ENCODE measurements at regions not wholly inside any gene's neighbourhood (a gene's known extent, or its start where the extent isn't known, plus 50 kb on each side); places are given as distances from the start of the nearest gene placed in this dataset.
"Not testable (repeated sequence)": the region's sequence is repeated elsewhere in the genome, so short reads cannot be mapped to it uniquely, and the experiment has no call there.

DNA sequence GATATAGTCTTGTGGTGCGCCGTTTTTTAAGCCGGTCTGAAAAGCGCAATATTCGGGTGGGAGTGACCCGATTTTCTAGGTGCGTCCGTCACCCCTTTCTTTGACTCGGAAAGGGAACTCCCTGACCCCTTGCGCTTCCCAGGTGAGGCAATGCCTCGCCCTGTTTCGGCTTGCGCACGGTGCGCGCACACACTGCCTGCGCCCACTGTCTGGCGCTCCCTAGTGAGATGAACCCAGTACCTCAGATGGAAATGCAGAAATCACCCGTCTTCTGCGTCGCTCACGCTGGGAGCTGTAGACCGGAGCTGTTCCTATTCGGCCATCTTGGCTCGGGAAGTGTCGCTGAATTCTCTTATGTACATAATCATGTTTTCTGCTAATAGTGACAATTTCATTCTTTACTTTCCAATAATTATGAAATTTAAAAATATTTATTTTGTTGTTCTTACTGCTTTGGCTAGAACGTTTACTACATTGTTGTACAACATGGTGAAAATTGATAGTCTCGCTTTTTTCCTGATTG, 61.2 kb upstream of the MINDY3 start:
- H3K36me3 ChIP-seq (ENCODE audit: control insufficient read depth, insufficient read depth, low read length); H3K9ac ChIP-seq (ENCODE audit: low read length); H3K27me3 ChIP-seq (ENCODE audit: insufficient read depth, low read length, poor library complexity); H3K56ac ChIP-seq (ENCODE audit: low read length); DNase-seq; H2AK5ac ChIP-seq (ENCODE audit: low read length); H4K5ac ChIP-seq (ENCODE audit: low read length); H3K23ac ChIP-seq (ENCODE audit: low read length); H4K8ac ChIP-seq (ENCODE audit: low read depth, low read length); H3K4me2 ChIP-seq (ENCODE audit: low read length); H2BK5ac ChIP-seq (ENCODE audit: low read length); H3K4me3 ChIP-seq (ENCODE audit: low read length); H3K18ac ChIP-seq (ENCODE audit: low read length); H3K4me1 ChIP-seq (ENCODE audit: control insufficient read depth, low read depth, low read length); H3K79me1 ChIP-seq (ENCODE audit: low read length); H2BK120ac ChIP-seq (ENCODE audit: low read depth, low read length); H3K27ac ChIP-seq (ENCODE audit: low read depth, low read length); H3K4ac ChIP-seq (ENCODE audit: low read depth, low read length); H3K79me2 ChIP-seq (ENCODE audit: control insufficient read depth, insufficient read depth, low read length); H2BK15ac ChIP-seq (replicated peaks; ENCODE audit: low read depth): not testable (repeated sequence)
- no CpG with 5 or more reads among the region's 28 CpGs for WGBS (ENCODE audit: extremely low coverage, insufficient coverage, low lambda C conversion rate)

DNA sequence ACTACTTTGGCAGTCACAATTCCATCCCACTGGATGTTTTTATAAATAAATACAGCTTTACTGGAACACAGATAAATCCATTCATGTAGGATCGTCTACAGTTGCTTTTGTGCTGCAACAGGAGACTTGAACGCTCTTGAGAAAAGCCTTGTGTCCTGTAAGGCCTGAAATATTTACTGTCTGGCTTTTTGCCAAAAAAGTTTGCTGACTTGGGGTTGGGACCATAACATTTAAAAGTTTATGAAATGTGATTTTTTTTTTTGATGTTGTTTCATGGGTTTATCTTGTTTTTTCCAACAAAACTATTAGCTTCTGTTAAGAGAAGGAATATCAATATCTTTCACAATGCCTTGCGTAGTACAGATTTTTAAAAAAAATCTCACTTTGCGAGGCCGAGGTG, 71.1 kb upstream of the MINDY3 start:
- WGBS (ENCODE audit: extremely low coverage, insufficient coverage, low lambda C conversion rate), result no CpG with 5 or more reads among the region's 5 CpGs
- Histone ChIP-seq H2BK5ac (ENCODE audit: low read length) (no peak overlapping the region), H3K4ac (ENCODE audit: low read depth, low read length) (no peak overlapping the region), H3K79me1 (ENCODE audit: low read length) (no peaks in the 10 kb centered on the region), H3K23ac (ENCODE audit: low read length) (no peak overlapping the region), H3K36me3 (ENCODE audit: control insufficient read depth, insufficient read depth, low read length) (no peaks in the 10 kb centered on the region), H3K18ac (ENCODE audit: low read length) (no peak overlapping the region), H3K27me3 (ENCODE audit: insufficient read depth, low read length, poor library complexity) (no peaks in the 10 kb centered on the region), H4K8ac (ENCODE audit: low read depth, low read length) (no peak overlapping the region), H3K9ac (ENCODE audit: low read length) (no peak overlapping the region), H3K4me1 (ENCODE audit: control insufficient read depth, low read depth, low read length) (no peaks in the 10 kb centered on the region), H2AK5ac (ENCODE audit: low read length) (no peak overlapping the region), H3K4me3 (ENCODE audit: low read length) (no peak overlapping the region), H4K5ac (ENCODE audit: low read length) (no peak overlapping the region), H2BK15ac (replicated peaks; ENCODE audit: low read depth) (no peak overlapping the region), H3K56ac (ENCODE audit: low read length) (no peak overlapping the region), H3K27ac (ENCODE audit: low read depth, low read length) (no peak overlapping the region), H2BK120ac (ENCODE audit: low read depth, low read length) (no peak overlapping the region), H3K4me2 (ENCODE audit: low read length) (no peak overlapping the region), H3K79me2 (ENCODE audit: control insufficient read depth, insufficient read depth, low read length) (no peaks in the 10 kb centered on the region)
- no peak for DNase-seq

DNA sequence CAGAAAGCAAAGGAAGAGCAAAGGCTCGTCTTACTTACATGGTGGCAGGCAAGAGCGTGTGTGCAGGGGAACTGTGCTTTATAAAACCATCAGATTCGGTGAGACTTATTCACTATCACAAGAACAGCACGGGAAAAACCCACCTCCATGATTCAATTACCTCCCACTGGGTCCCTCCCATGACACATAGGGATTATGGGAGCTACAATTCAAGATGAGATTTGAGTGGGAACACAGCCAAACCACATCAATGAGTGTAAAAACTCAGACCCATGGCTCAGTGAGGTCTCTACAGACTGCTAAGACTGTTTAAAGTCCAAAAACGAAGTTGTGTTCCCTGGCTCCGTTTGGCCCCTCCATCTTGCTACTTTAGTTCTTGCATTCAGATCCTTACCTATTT, 79.2 kb upstream of the MINDY3 start:
- not testable (repeated sequence) for H3K4ac ChIP-seq (ENCODE audit: low read depth, low read length); H2BK5ac ChIP-seq (ENCODE audit: low read length); H2BK120ac ChIP-seq (ENCODE audit: low read depth, low read length); H3K18ac ChIP-seq (ENCODE audit: low read length); H4K8ac ChIP-seq (ENCODE audit: low read depth, low read length); H3K79me1 ChIP-seq (ENCODE audit: low read length); H3K4me3 ChIP-seq (ENCODE audit: low read length); H3K27me3 ChIP-seq (ENCODE audit: insufficient read depth, low read length, poor library complexity); H3K4me1 ChIP-seq (ENCODE audit: control insufficient read depth, low read depth, low read length); H2AK5ac ChIP-seq (ENCODE audit: low read length); H3K56ac ChIP-seq (ENCODE audit: low read length); H3K36me3 ChIP-seq (ENCODE audit: control insufficient read depth, insufficient read depth, low read length); DNase-seq; H2BK15ac ChIP-seq (replicated peaks; ENCODE audit: low read depth); H3K9ac ChIP-seq (ENCODE audit: low read length); H3K79me2 ChIP-seq (ENCODE audit: control insufficient read depth, insufficient read depth, low read length); H3K23ac ChIP-seq (ENCODE audit: low read length); H3K4me2 ChIP-seq (ENCODE audit: low read length); H4K5ac ChIP-seq (ENCODE audit: low read length); H3K27ac ChIP-seq (ENCODE audit: low read depth, low read length)
- no CpG with 5 or more reads among the region's 6 CpGs for WGBS (ENCODE audit: extremely low coverage, insufficient coverage, low lambda C conversion rate)

DNA sequence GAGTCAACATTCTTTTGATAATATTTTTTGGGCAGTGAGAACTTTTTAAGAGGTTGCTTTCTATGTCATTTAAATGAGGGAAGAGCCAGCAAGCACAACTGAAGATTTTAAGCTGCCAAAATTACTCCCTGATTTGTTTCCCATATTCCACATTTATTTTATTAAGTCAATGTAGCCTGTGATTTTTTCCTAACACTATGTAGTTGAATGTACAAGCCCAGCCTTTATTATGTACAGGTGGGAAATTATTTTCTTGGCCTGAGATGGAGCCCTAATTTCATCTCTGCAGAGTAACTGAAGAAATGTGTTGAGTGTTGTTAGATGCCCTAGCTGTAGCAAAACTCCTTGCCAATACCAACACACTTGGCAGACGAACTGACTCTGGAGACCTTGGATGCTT, 83.1 kb upstream of the MINDY3 start:
- H3K27ac ChIP-seq (ENCODE audit: low read depth, low read length), result no peak overlapping the region
- H3K27me3 ChIP-seq (ENCODE audit: insufficient read depth, low read length, poor library complexity), result no peaks in the 10 kb centered on the region
- H3K4me2 ChIP-seq (ENCODE audit: low read length), result no peak overlapping the region
- no peak overlapping the region for H4K8ac ChIP-seq (ENCODE audit: low read depth, low read length)
- H4K5ac ChIP-seq (ENCODE audit: low read length), result no peak overlapping the region
- H3K23ac ChIP-seq (ENCODE audit: low read length), result no peak overlapping the region
- H3K79me2 ChIP-seq (ENCODE audit: control insufficient read depth, insufficient read depth, low read length), result no peaks in the 10 kb centered on the region
- H3K56ac ChIP-seq (ENCODE audit: low read length), result no peak overlapping the region
- H3K4ac ChIP-seq (ENCODE audit: low read depth, low read length), result no peak overlapping the region
- no peak overlapping the region for H3K4me3 ChIP-seq (ENCODE audit: low read length)
- DNase-seq, result no peak
- no peak overlapping the region for H2BK5ac ChIP-seq (ENCODE audit: low read length)
- no peaks in the 10 kb centered on the region for H3K36me3 ChIP-seq (ENCODE audit: control insufficient read depth, insufficient read depth, low read length)
- H3K4me1 ChIP-seq (ENCODE audit: control insufficient read depth, low read depth, low read length), result no peaks in the 10 kb centered on the region
- no peak overlapping the region for H3K9ac ChIP-seq (ENCODE audit: low read length)
- no peak overlapping the region for H2AK5ac ChIP-seq (ENCODE audit: low read length)
- no peak overlapping the region for H2BK120ac ChIP-seq (ENCODE audit: low read depth, low read length)
- H3K79me1 ChIP-seq (ENCODE audit: low read length), result no peaks in the 10 kb centered on the region
- no CpG with 5 or more reads among the region's 1 CpG for WGBS (ENCODE audit: extremely low coverage, insufficient coverage, low lambda C conversion rate)
- H2BK15ac ChIP-seq (replicated peaks; ENCODE audit: low read depth), result no peak overlapping the region
- no peak overlapping the region for H3K18ac ChIP-seq (ENCODE audit: low read length)

DNA sequence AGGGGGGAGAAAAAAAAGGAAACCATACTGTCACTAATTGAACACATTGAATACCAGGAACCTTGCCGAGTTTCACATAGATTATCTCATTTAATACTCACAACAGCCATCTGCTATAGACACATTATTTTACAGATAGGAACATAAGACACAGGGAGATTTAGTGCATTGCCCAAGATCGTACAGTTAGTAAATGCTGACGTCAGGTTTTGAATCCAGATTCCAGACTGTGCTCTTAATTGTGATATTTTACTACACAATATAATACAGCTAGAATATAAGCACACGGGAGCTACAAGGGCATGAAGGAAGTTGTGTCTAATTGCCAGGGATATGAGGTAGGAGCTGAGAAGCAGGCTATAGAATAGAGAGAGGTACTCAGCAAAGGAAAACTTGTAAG, 93.9 kb upstream of the MINDY3 start:
- H3K27ac ChIP-seq (ENCODE audit: low read depth, low read length), result no peak overlapping the region
- H3K9ac ChIP-seq (ENCODE audit: low read length), result no peak overlapping the region
- no peak for DNase-seq
- H3K18ac ChIP-seq (ENCODE audit: low read length), result no peak overlapping the region
- H4K8ac ChIP-seq (ENCODE audit: low read depth, low read length), result no peak overlapping the region
- no peaks in the 10 kb centered on the region for H3K27me3 ChIP-seq (ENCODE audit: insufficient read depth, low read length, poor library complexity)
- no peak overlapping the region for H2AK5ac ChIP-seq (ENCODE audit: low read length)
- no peaks in the 10 kb centered on the region for H3K79me2 ChIP-seq (ENCODE audit: control insufficient read depth, insufficient read depth, low read length)
- no peak overlapping the region for H2BK5ac ChIP-seq (ENCODE audit: low read length)
- H3K79me1 ChIP-seq (ENCODE audit: low read length), result no peaks in the 10 kb centered on the region
- no peak overlapping the region for H3K23ac ChIP-seq (ENCODE audit: low read length)
- H2BK120ac ChIP-seq (ENCODE audit: low read depth, low read length), result no peak overlapping the region
- WGBS (ENCODE audit: extremely low coverage, insufficient coverage, low lambda C conversion rate), result no CpG with 5 or more reads among the region's 4 CpGs
- H3K4me2 ChIP-seq (ENCODE audit: low read length), result no peak overlapping the region
- H3K4me3 ChIP-seq (ENCODE audit: low read length), result no peak overlapping the region
- no peaks in the 10 kb centered on the region for H3K36me3 ChIP-seq (ENCODE audit: control insufficient read depth, insufficient read depth, low read length)
- no peak overlapping the region for H3K56ac ChIP-seq (ENCODE audit: low read length)
- no peak overlapping the region for H4K5ac ChIP-seq (ENCODE audit: low read length)
- H2BK15ac ChIP-seq (replicated peaks; ENCODE audit: low read depth), result no peak overlapping the region
- H3K4me1 ChIP-seq (ENCODE audit: control insufficient read depth, low read depth, low read length), result no peaks in the 10 kb centered on the region
- H3K4ac ChIP-seq (ENCODE audit: low read depth, low read length), result no peak overlapping the region

DNA sequence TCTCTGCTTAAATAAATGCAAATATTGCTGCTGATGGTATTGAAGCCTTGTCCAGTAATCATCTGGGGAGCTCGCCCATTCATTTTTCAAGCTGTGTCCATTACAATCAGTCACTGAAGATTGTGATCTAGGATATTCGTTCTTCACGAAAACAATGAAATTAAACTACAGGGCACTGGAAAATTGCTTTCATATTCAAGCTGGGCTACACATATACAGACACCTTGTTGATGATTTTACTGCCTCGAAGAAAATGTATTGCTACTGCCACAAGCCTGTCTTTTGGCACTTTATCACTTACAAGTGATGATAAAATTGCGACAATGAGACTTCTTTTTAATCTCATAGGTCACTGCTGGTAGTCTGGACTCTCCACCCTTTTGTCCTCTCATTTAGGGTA, 100.0 kb upstream of the MINDY3 start:
- no peak overlapping the region for H3K4ac ChIP-seq (ENCODE audit: low read depth, low read length)
- H3K27ac ChIP-seq (ENCODE audit: low read depth, low read length), result no peak overlapping the region
- H2BK5ac ChIP-seq (ENCODE audit: low read length), result no peak overlapping the region
- WGBS (ENCODE audit: extremely low coverage, insufficient coverage, low lambda C conversion rate), result no CpG with 5 or more reads among the region's 5 CpGs
- no peak overlapping the region for H2BK120ac ChIP-seq (ENCODE audit: low read depth, low read length)
- H4K5ac ChIP-seq (ENCODE audit: low read length), result no peak overlapping the region
- no peak overlapping the region for H2BK15ac ChIP-seq (replicated peaks; ENCODE audit: low read depth)
- H3K79me1 ChIP-seq (ENCODE audit: low read length), result no peaks in the 10 kb centered on the region
- H3K23ac ChIP-seq (ENCODE audit: low read length), result no peak overlapping the region
- H3K56ac ChIP-seq (ENCODE audit: low read length), result no peak overlapping the region
- DNase-seq, result no peak
- no peaks in the 10 kb centered on the region for H3K27me3 ChIP-seq (ENCODE audit: insufficient read depth, low read length, poor library complexity)
- H3K79me2 ChIP-seq (ENCODE audit: control insufficient read depth, insufficient read depth, low read length), result no peaks in the 10 kb centered on the region
- no peak overlapping the region for H3K4me3 ChIP-seq (ENCODE audit: low read length)
- no peak overlapping the region for H4K8ac ChIP-seq (ENCODE audit: low read depth, low read length)
- H3K9ac ChIP-seq (ENCODE audit: low read length), result no peak overlapping the region
- no peak overlapping the region for H3K18ac ChIP-seq (ENCODE audit: low read length)
- no peak overlapping the region for H2AK5ac ChIP-seq (ENCODE audit: low read length)
- no peaks in the 10 kb centered on the region for H3K4me1 ChIP-seq (ENCODE audit: control insufficient read depth, low read depth, low read length)
- H3K36me3 ChIP-seq (ENCODE audit: control insufficient read depth, insufficient read depth, low read length), result no peaks in the 10 kb centered on the region
- H3K4me2 ChIP-seq (ENCODE audit: low read length), result no peak overlapping the region

Data from mesendoderm (in vitro differentiated cells).